ENCODE measurements at regions not wholly inside any gene's neighbourhood (a gene's known extent, or its start where the extent isn't known, plus 50 kb on each side); places are given as distances from the start of the nearest gene placed in this dataset.

DNA sequence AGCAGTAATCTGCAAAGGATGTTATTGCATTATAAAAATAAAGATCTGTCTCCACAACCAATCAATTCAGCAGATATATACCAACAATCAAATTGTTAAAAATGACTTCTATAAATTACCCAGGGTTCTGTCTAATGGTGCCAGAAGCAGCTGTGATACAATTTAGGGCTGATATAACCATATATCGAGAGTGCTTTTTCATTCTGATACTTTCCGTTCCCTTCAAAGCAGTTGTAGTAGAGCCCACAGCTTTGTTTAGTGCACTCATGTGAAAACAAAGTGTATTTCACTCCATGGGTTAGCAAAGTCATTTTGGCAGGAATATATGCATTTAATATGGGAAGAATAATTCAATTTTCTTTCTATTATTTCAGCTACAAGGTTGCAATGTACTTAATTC, 83.1 kb upstream of the CHCHD3 start:
- TF ChIP-seq, protein P1, sequence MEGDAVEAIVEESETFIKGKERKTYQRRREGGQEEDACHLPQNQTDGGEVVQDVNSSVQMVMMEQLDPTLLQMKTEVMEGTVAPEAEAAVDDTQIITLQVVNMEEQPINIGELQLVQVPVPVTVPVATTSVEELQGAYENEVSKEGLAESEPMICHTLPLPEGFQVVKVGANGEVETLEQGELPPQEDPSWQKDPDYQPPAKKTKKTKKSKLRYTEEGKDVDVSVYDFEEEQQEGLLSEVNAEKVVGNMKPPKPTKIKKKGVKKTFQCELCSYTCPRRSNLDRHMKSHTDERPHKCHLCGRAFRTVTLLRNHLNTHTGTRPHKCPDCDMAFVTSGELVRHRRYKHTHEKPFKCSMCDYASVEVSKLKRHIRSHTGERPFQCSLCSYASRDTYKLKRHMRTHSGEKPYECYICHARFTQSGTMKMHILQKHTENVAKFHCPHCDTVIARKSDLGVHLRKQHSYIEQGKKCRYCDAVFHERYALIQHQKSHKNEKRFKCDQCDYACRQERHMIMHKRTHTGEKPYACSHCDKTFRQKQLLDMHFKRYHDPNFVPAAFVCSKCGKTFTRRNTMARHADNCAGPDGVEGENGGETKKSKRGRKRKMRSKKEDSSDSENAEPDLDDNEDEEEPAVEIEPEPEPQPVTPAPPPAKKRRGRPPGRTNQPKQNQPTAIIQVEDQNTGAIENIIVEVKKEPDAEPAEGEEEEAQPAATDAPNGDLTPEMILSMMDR (IDR thresholded peaks at IDR 0.05): no peak
- TF ChIP-seq ZFX (IDR thresholded peaks at IDR 0.05; ENCODE audit: borderline replicate concordance): no peak
